NCI-H82 treated with DMSO at 0.1 percent for 48 hours (cell line): ENCODE measurements at regions not wholly inside any gene's neighbourhood (a gene's known extent, or its start where the extent isn't known, plus 50 kb on each side); places are given as distances from the start of the nearest gene placed in this dataset.

Experiments
- DNase-seq: peaks from one replicate; lab custom pipeline; 2025; ENCODE audit not compliant: unreplicated experiment; lab: John Stamatoyannopoulos, UW

DNA sequence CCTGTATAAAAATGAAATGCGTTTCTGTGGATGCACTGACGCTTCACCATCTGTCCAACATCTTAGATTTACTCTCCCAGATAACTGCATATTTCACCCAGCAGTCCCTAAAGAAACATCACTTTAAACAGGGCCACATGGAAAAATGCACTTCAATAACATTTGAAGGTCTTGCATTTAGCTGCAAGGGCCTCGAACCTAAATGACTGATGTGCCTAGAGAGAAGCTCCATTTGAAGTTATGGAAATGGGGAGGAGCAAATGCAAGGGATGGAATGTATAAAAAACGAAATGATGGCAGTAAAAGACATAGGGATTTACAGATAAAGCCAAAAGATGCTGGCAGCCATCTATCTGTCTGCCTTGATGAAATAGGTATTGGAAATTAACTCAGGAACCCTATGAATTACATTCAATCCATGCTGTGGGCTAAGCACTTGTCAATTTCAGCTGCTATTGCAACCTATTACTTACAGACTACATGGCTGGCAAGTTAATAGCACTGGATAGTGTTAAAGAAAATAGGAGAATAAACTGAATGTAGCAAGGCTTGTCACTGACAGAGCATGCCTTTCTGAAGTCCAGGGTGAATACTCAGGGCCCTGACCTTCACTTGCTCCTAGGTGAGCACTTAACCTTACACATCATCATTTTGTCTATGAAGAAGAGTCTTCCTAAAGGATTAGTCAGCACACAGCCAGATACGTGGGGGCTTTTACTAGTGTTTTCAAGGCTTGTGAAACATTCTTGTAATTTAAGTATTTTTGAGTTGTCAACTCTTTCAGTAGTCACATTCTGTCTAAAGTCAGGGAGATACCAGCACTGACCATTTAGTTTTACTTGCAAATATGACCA lies 963.4 kb downstream of the PCDH17 start:
- DNase-seq = no peak

GRCh38 chr13:58597552-58597951 lies 966.0 kb downstream of the PCDH17 start:
- no peak for DNase-seq

DNA sequence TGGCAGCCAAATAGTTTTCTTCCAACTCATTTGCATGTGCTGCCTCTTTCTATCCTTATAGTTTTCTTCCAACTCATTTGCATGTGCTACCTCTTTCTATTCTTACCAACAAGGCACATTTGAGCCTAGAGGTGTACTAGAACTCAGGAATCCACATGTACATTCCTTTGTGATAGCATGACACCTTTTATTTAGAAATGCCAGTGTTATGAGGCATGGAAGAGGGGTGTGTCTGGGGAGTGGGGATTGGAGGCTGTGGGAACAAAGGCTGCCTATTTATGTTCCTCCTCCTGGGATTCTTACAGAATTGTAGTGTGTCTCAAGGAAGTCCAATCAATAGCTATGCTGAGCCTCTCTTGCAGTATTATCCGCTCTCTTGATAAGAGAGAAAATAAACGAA lies 966.7 kb downstream of the PCDH17 start:
- DNase-seq = no peak

GRCh38 chr13:58611117-58611516 lies 979.6 kb downstream of the PCDH17 start:
- no peak for DNase-seq

DNA sequence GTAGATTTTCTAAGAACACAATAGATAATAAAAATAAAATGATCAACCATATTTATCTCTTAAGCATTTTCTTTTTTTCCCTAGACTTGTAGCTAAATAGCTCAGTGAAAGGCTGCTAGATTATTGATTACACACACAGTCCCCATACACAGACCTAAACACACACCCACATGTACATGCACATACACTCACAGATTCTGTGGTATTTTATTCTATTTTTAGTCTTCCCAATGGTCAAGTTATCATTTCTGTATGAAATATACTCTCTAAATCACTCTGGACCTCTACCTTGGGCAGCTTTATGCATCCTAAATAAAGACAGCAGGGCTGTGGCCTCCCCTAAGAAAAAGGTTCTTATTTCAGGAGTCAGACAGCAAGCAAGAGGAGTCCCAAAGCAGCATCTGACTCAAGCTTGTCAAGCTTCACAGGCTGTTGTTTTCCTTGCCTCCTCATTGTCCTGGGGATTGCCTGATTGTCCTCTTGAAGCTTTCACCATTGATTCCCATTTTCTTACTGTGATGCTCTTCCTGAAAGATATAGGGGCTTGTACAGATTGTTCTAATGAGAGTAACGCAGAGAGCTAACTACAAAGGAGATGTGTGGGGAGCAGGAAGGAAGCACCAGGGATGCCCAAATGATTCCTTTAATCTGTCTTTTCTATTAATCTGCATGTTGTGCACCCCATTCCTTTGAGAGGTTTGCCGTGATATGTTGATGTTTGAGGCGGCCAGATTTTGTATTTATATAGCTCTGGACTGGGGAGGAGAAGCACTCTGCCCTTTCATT lies 986.5 kb downstream of the PCDH17 start:
- no peak for DNase-seq

- DNase-seq = peak; percentile 98
These were observed 988.0 kb downstream of the PCDH17 start for GRCh38 chr13:58619396-58620113.

- DNase-seq = no peak
These were observed 988.6 kb downstream of the PCDH17 start for GRCh38 chr13:58620176-58620575.

- no peak for DNase-seq
These were observed 994.3 kb downstream of the PCDH17 start for GRCh38 chr13:58625703-58626389.

GRCh38 chr13:58630794-58631193 lies 999.2 kb downstream of the PCDH17 start:
- DNase-seq = no peak

GRCh38 chr13:58633226-58633625 lies 1001.7 kb downstream of the PCDH17 start:
- no peak for DNase-seq

DNA sequence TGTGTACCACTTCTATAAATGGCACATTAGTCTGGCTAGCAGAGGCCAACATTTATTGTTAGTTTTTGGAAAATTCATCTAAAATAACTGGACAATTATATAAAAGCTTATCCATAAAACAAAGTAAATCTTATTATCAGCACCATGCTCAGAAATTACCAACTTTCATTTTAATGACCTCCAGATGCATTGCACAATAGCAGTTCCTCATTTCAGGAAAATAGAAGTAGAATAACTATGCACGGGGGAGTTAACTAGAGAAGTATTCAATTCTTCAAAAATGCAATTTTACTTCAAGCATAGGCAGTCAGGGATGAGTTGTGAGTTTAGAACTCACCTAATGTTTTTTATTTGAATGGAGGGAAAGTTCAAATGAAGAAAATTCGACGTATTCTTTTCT lies 1023.5 kb downstream of the PCDH17 start:
- DNase-seq = no peak

DNA sequence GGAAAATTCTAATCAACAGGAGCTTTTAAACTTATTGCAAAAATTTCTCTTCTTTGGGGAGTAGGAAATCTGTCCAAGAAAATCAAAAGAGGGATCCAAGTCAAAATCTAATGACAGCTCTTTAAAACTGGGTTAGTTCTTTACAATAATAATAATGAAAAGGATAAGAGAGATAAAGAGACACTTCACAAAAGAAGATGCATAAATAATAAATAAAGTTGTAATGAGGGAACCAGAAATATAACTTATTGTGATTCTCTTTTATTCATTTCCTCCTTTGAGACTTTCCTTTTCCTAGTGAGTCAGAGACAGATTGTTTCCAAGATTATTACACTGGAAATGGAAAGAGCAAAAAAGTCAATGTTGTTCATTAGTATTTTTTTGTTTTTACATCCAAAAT lies 1029.3 kb downstream of the PCDH17 start:
- no peak for DNase-seq

- DNase-seq = no peak
These were observed 1034.8 kb downstream of the PCDH17 start for GRCh38 chr13:58666331-58666730.

DNA sequence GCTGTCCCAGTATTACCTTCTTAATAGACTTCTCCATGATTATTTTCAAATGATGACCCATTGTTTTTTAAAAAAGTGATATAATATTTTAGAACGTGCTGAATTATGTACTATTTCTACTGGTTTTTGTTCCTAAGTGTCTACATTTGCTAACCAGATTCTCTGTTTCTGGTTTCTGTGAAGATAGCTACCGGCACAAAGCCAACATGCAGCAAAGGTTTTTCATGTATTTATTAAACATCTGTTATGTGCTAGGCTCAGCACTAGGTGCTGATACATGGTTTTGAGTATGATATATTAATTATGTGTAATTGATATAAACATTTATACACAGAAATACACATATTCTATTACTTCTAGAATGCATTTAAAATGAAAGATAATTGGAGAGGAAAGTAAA lies 1035.6 kb downstream of the PCDH17 start:
- DNase-seq = no peak

- no peak for DNase-seq
These were observed 1048.6 kb downstream of the PCDH17 start for GRCh38 chr13:58680115-58680514.

DNA sequence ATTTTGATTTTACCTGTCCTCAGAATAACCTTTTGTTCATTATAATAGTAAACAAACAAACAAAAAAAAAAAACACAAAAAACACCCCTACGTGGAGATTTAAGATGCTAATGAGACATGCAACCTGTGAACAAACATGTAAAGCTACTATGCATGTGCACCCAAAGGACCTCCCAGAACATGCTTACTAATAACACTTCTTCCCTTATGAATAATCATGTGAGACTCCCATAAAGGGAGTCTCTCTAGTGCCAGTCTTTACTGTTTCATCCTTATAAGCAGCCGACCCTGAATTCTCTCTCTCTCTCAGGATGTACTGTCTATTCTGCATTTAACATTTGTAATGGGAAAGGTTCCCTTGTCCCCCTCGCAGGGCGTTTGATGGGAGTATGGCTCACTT lies 1051.1 kb downstream of the PCDH17 start:
- DNase-seq = no peak

- no peak for DNase-seq
These were observed 1055.6 kb downstream of the PCDH17 start for GRCh38 chr13:58687148-58687547.

- DNase-seq = no peak
These were observed 1067.0 kb downstream of the PCDH17 start for GRCh38 chr13:58698531-58698930.

DNA sequence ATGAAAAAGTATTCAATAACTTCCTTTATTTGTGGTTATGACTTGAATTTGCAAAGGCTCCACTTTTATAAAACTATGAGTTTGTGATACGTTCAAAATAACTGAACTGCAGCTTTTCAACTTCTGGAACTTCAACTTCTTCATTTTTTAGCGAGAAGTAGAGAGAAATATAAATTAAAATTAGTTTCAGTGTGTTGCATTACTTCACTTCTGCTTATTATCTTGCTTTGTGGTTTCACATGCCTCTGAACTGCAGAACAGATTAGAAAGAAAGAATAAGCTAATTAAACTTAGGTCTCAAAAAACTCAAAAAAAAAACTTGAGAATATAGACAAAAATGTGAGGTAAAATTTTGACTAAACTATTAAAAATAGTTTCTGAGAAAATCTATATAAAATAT lies 1073.4 kb downstream of the PCDH17 start:
- DNase-seq = no peak

- DNase-seq = no peak
These were observed 1074.9 kb downstream of the PCDH17 start for GRCh38 chr13:58706421-58706820.

- DNase-seq = peak; percentile 45
These were observed 1080.6 kb downstream of the PCDH17 start for GRCh38 chr13:58712191-58712590.
